WERI-Rb-1 (cell line): ENCODE measurements at regions not wholly inside any gene's neighbourhood (a gene's known extent, or its start where the extent isn't known, plus 50 kb on each side); places are given as distances from the start of the nearest gene placed in this dataset.

Experiments
- DNase-seq: peaks from one replicate; pipeline ENCODE4 v3.0.0-alpha.2; 2020
- H3K27ac ChIP-seq: fragments of 250-450 bp; sonication (Bioruptor Pico); 2 replicates; pipeline ENCODE4 v1.5.1; 2020; ENCODE audit warnings: mild to moderate bottlenecking, moderate library complexity
- H3K27me3 ChIP-seq: fragments of 250-450 bp; sonication (Bioruptor Pico); 2 replicates; pipeline ENCODE4 v1.5.1; 2021; ENCODE audit warnings: mild to moderate bottlenecking, low read depth, moderate library complexity; ENCODE audit not compliant: insufficient read depth, severe bottlenecking
- H3K36me3 ChIP-seq: fragments of 250-450 bp; sonication (Bioruptor Pico); 2 replicates; pipeline ENCODE4 v1.5.1; 2020; ENCODE audit warnings: mild to moderate bottlenecking, moderate library complexity
- H3K4me3 ChIP-seq: 2 replicates; pipeline ENCODE4 v1.5.1; 2011; ENCODE audit warnings: low read depth, mild to moderate bottlenecking, control low read depth, low read length
- H3K9me3 ChIP-seq: fragments of 250-450 bp; sonication (Bioruptor Pico); 2 replicates; pipeline ENCODE4 v1.5.1; 2021; ENCODE audit warnings: mild to moderate bottlenecking, moderate library complexity; ENCODE audit not compliant: severe bottlenecking
- TF ChIP-seq, protein P1 (sequence below): IDR thresholded peaks from 2 replicates; pipeline ENCODE4 v1.5.1; 2011; ENCODE audit warnings: low read depth, mild to moderate bottlenecking, control low read depth, inconsistent platforms, low read length

DNA sequence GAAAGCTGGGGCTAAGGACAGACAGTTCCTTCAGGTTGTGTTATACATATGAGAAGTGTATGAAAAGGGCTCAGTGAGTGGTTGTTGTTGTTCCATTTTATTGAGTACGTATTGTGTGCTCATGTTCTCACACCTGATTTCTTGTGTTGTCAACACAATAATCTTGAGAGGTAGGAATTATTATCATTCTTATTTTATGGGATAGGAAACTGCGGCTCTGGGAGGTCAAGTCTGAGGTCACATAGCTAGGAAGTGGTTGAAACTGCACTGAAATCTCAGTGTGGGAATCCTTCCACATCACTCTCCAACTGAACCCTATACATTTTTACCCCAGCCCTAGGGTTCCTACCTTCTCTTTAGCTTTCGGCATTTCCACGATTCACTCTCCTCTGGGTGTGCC is 124.2 kb upstream of the CXCR4 start:
- TF ChIP-seq, protein P1, sequence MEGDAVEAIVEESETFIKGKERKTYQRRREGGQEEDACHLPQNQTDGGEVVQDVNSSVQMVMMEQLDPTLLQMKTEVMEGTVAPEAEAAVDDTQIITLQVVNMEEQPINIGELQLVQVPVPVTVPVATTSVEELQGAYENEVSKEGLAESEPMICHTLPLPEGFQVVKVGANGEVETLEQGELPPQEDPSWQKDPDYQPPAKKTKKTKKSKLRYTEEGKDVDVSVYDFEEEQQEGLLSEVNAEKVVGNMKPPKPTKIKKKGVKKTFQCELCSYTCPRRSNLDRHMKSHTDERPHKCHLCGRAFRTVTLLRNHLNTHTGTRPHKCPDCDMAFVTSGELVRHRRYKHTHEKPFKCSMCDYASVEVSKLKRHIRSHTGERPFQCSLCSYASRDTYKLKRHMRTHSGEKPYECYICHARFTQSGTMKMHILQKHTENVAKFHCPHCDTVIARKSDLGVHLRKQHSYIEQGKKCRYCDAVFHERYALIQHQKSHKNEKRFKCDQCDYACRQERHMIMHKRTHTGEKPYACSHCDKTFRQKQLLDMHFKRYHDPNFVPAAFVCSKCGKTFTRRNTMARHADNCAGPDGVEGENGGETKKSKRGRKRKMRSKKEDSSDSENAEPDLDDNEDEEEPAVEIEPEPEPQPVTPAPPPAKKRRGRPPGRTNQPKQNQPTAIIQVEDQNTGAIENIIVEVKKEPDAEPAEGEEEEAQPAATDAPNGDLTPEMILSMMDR = no peak
- Histone ChIP-seq H3K27me3 (no peaks in the 10 kb centered on the region), H3K9me3 (no peaks in the 10 kb centered on the region), H3K36me3 (no peaks in the 10 kb centered on the region), H3K4me3 (no peak overlapping the region), H3K27ac (no peak overlapping the region)
- no peak for DNase-seq

DNA sequence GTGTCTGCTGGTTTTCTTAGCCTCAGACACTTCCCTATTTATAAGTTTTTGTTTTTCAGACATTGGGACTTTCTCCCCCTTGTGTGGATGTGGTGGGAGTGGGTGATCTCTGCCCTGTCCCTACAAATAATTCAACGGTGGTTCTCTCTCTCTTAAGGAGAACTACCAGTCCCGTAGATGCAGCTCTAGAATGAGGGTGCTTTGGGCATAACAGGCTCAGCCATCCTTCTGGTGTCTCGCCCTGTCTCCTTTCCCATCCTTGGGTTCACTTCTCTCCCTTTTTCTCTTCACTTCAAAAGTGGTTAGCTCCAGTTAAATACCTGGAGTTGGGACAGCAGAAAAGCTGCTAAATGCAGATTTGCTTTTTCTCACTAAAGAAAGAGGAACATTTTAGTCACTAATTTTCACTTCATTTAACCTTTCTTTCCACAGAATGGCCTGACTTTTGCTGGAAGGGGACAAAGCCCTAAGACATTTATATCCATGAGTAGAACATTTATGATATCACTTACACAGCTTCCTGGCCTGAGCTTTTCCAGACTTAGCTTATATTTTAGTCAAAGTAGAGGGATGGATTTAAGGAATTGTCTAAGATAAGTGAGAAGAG is 121.2 kb upstream of the CXCR4 start:
- no peak for DNase-seq
- TF ChIP-seq, protein P1 = no peak
- Histone ChIP-seq H3K27me3 (no peaks in the 10 kb centered on the region), H3K27ac (no peak overlapping the region), H3K9me3 (no peaks in the 10 kb centered on the region), H3K36me3 (no peaks in the 10 kb centered on the region), H3K4me3 (no peak overlapping the region)

DNA sequence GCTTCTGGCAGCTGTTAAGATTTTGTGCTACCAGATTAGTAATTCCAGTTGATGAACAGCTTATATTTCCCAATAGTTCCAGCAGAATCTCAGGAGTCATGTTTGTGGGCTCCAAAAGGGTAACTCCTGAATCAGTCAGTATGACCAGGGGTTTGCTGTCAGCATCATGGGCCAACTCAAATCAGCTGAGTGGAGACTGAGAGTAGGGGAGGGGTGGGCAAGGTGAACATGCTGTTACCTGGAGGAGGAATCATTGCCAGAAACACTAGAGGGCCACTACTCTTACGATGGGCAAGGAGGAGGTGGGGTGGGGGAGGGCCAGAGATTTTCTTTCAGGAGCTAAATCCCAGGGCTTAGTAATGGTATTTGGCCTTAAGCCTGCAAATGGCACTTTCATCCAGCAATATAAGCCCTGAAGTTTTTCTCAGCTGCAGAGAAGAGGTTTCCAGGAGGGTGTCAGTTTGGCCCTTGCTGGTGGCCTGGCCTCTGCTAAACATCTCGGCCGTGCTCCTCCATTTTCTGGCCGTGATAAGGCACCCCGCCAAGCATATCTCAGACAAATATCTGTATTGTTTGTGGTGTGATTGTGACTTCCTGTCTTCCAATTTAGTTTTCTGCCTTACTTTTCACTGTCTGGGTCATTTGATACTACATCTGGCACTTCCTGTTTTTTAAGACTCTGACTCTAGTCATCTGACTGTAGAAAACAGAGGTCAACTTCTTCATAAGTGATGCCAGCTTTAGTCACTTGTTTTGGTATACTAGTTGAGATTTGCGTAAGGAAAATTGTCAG is 120.5 kb upstream of the CXCR4 start:
- no peak overlapping the region; the same call in 1 of the 2 replicates for H3K27ac ChIP-seq
- H3K27me3 ChIP-seq = no peaks in the 10 kb centered on the region
- H3K4me3 ChIP-seq = no peak overlapping the region
- no peaks in the 10 kb centered on the region for H3K36me3 ChIP-seq
- TF ChIP-seq, protein P1 = peak; percentile 6; the same call in 1 of the 2 replicates
- no peaks in the 10 kb centered on the region for H3K9me3 ChIP-seq
- peak; percentile 81 for DNase-seq

DNA sequence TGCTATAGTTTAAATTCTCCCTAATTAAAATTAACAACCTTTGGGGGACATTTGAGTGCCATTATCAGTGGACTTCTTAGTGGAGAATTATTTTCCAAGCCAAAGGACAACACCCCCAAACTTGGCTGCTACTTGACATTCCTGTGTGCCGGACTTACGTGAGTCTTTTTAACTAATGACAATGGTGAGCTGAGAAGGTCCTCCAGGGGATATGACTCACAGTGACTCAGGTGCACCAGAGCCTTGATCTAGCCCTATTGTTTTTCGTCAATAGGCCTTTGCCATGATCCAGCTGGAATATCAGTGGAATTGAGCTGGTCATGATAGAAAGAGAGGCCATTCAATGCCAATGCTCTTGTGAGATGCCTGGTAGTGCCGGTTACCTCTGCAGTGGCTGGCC is 118.1 kb upstream of the CXCR4 start:
- H3K27me3 ChIP-seq = no peaks in the 10 kb centered on the region
- TF ChIP-seq, protein P1 = no peak
- DNase-seq = no peak
- no peak overlapping the region for H3K4me3 ChIP-seq
- H3K27ac ChIP-seq = no peak overlapping the region
- no peaks in the 10 kb centered on the region for H3K36me3 ChIP-seq
- H3K9me3 ChIP-seq = no peaks in the 10 kb centered on the region

DNA sequence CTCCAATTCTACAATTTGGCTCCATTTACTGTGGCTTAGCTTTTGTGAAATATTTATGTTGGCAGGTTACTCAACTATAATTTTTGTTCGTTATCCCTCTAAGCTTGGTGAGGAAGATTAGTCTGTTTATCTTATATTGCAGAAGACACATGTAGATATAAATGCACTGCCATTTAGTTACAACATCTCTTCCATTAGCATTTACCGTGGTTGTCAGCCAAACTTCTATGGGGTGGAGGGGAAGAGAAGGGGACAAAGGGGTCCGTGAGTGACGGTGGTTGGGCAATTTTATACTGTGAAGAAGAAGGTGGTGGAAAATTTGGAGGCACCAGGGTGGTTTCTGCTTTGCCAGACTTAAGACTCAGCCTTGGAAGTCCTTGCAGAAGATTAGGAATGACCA is 117.6 kb upstream of the CXCR4 start:
- TF ChIP-seq, protein P1 = no peak
- H3K36me3 ChIP-seq = no peaks in the 10 kb centered on the region
- no peak overlapping the region for H3K4me3 ChIP-seq
- DNase-seq = no peak
- H3K27ac ChIP-seq = no peak overlapping the region
- H3K27me3 ChIP-seq = no peaks in the 10 kb centered on the region
- H3K9me3 ChIP-seq = no peaks in the 10 kb centered on the region
